Activated T-cell treated with anti-CD3 and anti-CD28 coated beads for 4 hours (primary cell): ENCODE measurements at regions not wholly inside any gene's neighbourhood (a gene's known extent, or its start where the extent isn't known, plus 50 kb on each side); places are given as distances from the start of the nearest gene placed in this dataset.
"Not testable (repeated sequence)": the region's sequence is repeated elsewhere in the genome, so short reads cannot be mapped to it uniquely, and the experiment has no call there.

Source experiments
- DNase-seq: peaks from one replicate; pipeline ENCODE4 v3.0.0-alpha.2; 2020

DNA sequence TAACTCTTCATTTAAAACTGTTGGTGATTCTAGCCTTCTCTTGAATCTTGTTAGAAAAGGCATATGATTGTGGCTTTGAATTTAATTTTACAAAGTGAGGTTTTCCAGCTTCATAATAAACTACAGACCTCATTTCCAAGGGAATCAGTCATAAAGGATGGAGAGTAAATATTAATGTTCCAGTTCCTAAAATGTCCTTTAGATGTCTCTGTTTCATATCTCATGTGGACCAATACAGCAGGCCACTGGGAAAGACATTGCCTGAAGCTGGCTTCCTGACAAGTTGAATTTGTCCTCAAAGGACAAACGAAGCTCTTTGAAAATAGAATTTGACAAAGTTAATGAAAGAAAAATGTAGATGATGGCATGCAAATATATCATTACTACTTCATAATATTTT, 125.4 kb downstream of the ZNF330 start:
- no peak for DNase-seq

DNA sequence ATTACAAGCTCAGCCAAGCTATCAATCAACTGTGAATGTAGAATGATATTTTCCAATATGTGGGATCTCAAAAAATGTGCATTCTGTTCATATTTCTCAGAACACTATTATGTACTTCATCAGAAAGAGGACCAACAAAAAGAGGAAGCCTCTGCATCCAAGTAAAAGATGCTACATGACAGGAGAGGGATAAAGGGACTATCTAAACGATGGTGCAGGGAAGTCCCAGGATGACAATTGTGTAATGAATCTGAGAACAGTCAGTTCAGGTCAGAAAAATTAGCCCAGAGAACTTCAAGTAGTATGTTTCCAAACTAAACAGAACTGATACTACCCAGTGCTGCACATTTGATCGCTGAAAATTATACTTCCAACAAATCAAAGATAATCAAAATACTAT, 127.0 kb downstream of the ZNF330 start:
- no peak for DNase-seq

DNA sequence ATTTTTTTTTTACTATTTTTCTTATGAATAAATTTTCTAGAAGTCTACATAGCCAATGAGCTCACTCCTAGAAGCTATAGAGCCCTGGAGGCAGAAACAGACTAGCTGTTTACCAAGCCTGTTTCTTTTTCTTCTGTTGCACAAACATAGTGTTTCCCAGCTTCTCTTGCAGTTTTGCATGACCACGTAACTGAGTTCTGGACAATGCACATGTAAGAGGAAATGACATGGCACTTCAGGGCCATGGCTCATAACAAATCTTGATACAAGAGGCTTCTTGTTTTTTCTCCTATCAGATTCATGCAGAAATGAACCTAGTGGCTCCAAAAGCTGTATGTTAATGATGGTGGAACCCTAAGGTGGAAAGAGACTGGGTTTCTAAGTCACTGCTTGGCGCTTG, 127.4 kb downstream of the ZNF330 start:
- DNase-seq = no peak

DNA sequence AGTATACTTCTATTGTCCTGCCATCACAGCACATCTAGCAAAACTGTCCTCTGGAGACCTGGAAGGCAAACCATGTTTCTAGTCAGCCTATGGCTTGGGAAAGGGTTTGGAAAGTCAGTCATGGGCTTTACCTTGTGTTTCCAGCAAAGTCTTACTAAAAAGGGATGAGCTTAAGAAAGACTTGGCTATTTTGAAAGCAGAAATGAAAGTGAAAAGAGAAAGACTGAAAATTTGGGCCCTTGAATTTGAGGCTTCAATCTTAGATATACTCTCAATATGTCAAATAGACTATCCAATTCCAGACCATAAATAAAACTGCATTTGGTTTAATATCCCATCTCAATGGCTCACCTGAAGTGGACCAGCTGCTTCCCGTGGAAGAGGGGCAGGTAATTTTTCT, 127.9 kb downstream of the ZNF330 start:
- no peak for DNase-seq

DNA sequence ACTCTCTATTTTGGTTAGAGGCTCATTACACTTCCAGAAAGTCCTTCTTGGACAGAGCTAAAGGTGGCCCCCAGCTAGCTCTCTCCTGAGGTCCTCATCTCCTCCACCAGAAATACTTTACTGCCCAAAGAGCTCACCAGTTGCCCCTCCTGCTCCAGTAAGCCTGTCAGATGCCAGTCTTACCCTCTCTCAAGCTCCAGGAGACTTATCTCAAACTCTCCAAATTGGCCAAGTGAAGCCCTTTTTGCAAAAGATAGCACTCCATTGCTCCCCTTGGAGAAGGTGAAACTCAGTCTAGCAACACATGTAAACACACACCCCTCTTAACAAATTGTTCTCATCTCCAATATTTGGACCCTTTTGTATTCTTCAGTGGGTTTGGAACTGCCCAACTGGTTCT, 128.5 kb downstream of the ZNF330 start:
- DNase-seq = no peak

GRCh38 chr4:141350122-141350905, 129.6 kb downstream of the ZNF330 start:
- no peak for DNase-seq

DNA sequence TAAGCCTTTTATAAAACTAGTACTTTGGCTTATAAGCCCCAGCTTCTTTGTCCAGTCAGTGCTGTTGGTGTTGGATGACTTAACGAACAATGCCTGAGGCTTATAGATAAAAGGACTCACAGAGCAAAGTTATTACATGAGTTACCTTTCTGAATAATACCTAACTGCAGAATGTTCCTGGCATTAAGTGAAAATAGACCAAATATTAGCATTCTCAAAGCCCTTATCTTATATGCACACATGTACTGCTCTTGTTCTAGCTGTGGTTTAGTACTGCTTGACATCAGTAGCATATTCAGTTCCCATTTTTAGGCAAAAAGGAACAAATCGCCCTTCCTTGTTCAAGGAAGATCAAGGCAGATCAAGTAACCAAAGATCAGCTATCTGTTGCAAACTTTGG, 131.6 kb downstream of the ZNF330 start:
- no peak for DNase-seq

DNA sequence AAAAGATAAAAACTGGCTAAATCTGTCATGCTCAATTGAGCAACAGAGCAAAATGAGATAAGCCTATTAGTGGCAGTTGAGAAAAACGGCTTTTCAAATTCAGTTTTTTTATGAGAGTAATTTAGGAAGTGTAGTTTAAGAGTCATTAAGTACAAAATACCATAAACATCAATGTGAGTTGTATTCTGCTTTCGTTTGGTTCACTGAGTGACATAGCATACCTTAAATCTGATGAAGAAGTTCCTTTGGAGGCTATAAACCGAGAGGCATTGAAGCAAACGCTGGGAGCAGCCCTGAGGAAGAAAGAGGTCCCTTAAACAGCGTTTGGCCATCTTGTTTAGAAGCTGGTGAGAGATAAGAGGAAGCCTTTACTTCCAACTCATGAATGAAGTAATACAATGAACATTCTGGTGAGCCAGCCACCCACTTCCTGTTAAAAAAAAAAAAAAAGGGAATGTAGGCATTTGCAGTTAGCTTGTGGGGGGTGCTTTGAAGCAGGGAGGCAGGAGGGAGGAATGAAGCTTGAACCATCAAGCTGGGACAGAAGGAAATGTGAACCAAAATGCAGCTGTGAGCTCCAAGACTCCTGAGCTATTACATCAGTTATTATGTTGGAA, 132.3 kb downstream of the ZNF330 start:
- DNase-seq = no peak

GRCh38 chr4:141356321-141356962, 135.7 kb downstream of the ZNF330 start:
- DNase-seq = no peak

DNA sequence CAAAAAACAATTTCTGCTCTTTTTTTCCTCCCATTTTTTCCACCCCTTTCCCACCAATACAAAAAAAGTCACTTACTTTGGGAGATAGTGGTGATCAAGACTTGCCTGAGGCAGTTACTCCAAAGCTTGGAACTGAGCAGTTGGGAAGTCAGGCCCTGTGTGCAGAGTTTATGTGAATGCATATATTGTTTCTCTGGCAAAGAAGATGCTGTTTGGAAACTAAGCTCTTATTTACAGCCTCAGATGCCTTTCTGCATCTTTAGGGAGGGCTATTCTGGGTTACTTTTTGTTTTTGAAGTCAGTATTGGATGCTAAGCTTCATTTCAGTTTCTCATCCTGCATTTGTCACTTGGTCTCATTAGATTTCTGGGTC, 136.3 kb downstream of the ZNF330 start:
- no peak for DNase-seq

DNA sequence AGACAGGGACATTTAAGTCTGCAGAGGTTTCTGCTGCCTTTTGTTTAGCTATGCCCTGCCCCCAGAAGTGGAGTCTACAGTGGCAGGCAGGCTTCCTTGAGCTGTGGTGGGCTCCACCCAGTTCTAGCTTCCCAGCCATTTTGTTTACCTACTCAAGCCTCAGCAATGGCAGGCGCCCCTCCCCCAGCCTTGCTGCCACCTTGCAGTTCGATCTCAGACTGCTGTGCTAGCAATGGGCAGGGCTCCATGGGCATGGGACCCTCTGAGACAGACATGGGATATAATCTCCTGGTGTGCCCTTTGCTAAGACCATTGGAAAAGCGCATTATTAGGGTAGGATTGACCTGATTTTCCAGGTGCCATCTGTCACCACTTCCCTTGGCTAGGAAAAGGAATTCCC, 147.5 kb downstream of the ZNF330 start:
- DNase-seq = not testable (repeated sequence)

GRCh38 chr4:141371206-141371605, 150.5 kb downstream of the ZNF330 start:
- no peak for DNase-seq

DNA sequence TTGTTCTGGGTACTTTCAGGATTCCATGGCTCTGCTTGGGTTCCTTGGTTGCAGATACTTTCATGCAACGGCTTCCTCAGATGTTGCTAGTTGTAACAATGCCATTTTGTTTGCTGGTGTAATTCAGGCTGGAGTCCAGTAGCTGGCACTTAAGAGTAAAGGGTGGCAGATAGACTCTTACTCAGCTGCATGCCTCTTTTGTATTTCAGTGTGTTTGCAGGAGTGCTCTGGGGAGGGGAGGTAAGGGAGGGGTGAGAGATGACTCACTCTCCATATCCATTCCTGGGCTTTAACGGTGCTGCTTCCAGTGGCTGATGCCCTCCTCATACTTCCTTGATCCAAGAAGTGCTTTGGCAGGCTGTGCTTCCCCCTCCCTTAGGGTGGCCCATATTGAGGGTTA, 155.2 kb downstream of the ZNF330 start:
- no peak for DNase-seq

- no peak for DNase-seq
Measured at GRCh38 chr4:141376769-141377168, 156.1 kb downstream of the ZNF330 start.

DNA sequence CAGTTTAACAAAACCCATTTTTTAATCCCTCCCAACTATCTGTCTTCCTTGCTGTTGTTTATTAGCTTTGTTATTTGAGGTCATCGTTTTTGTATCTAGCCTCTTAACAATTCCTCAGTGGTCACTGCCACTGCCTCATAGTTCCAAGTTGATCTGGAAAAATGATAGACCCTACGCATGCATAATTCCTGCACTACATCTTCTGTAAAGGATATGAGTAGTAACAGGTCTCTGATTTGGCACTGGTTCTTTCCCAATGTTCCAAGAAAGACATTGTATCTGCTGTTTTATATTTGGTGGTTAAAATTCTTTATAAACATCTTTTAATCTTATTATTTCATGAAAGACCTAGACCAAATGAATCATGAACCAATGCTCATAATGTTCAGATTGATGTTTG, 166.6 kb downstream of the ZNF330 start:
- DNase-seq = no peak

DNA sequence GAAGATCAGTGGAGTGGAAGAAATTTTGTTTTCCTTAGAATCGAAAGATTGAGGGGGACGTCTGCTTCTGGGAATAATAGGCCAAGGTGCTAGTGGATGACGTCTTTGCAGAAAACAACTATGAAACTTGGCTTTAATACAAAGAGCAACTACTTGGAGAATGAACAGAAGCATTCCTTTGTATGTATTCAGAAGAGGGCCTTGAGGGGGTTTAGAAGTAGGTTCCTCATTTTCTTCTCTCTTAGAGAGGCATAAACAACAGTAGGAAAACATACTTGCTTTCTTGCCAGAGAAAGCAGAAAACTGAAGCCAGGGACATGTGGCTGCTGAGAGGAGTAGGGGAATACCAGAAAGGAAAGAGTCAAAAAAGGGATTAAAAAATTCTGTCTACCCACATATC, 167.8 kb downstream of the ZNF330 start:
- DNase-seq = no peak

DNA sequence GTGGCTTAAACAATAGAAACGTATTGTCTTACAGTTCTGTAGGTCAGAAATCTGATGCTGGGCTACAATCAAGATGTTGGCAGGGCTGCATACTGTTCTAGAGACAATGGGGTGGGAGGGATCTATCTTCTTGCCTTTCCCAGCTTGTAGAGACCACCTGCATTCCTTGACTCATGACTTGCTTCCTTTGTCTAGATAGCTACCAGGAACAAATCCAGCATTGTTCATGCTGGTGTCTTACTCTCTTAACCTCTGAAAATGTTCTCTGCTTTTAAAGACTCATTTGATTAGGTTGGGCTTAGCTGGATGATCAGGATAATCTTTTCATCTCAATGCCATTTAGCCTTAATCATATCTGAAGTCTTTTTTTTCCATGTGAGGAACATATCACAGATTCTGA, 169.0 kb downstream of the ZNF330 start:
- DNase-seq = no peak

DNA sequence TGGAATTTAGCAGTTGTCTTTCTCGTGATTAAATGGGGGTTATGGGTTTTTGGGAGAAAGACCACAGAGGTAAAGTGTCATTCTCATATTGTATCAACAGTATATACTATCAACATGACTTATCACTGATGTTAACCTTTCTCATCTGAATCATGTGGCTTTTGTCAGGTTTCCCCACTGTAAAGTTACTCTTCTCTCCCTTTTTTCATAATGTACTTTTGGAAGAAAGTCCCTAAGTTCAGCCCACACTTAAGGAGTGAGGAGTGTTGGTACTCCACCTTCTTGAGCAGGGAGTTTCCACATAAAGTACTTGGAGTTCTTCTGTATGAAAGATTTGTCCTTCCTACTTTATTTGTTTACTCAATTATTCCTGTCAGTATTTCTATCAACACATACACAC, 169.9 kb downstream of the ZNF330 start:
- no peak for DNase-seq

- no peak for DNase-seq
Measured at GRCh38 chr4:141391293-141391692, 170.6 kb downstream of the ZNF330 start.

- no peak for DNase-seq
Measured at GRCh38 chr4:141391771-141392170, 171.1 kb downstream of the ZNF330 start.

DNA sequence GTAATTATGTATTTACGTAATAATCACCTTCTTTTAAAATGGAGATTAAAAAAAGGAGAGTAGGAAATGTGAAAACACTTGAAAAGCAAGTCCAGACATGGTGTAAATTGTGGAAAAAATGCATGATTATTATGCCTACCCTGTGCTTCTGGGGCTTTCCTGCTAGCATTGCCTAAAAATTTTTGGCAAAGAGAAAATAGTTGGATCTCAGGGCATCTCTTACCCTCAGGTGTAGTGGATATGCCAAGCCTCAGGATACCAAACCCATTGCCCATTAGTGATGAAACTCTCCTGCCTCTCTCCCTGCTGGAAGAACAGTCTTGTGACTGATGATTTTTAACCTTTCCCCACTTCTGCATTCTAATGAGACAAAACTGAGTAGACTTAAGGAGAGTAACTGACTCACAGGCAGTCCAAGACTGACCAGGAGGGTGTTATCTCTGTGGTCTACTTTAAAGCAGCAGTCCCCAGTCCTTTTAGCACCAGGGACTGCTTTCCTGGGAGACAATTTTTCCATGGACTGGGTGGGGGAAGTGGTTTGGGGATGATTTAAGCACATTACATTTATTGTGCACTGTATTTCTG, 174.6 kb downstream of the ZNF330 start:
- DNase-seq = no peak

GRCh38 chr4:141395919-141396318, 175.2 kb downstream of the ZNF330 start:
- no peak for DNase-seq

GRCh38 chr4:141402712-141403111, 182.0 kb downstream of the ZNF330 start:
- no peak for DNase-seq

DNA sequence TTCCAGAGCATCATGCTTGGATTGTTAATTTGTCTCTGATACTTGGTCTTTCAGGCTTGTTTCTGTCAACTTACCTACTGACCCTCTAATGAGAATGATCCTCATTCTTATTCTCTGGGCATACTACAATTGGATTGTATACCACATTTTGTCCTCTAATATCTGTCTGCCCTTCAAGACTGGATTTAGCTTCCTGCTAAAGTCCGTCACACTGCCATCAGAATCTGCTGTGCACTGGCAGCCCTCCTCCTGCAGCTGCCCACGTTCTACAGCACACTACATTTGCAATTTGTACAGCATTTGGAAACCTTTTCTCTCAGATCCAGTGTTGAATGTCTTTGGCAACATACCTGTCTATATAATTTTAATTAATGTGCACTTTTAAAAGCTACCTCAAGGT, 183.1 kb downstream of the ZNF330 start:
- no peak for DNase-seq
